ENCODE measurements at regions not wholly inside any gene's neighbourhood (a gene's known extent, or its start where the extent isn't known, plus 50 kb on each side); places are given as distances from the start of the nearest gene placed in this dataset.

DNA sequence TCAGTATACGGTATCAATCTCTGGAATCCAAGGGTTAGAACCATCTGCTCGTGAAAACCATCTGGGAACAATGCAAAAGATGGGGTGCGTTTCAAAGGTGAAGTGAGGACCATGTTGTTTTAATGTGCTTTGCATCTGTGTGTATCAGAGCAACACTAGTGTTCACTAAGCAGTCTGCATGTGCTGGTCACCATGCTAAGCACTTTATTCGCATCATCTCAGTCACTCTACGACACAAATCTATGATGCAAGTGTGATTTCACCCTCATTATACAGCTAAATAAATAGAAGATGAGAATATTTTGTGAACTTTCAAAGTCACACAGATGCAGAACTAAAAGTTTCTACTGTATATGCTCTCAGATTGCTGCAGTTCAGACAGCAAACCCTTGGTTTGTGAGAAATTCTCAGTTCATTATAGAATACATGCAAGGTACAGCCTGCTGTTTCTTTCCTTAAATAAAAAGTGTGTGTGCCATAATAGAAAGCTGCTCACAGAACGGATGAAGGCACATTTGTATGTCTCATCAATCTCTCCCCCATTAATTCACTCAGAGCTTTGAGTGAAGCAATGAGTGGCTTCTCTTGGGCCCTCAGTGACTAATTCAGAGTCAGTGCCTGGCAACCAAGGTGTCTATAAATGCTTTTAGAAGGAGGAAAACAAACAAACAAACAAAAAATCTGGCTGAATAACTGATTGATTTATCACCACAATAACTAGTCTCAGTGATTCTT lies 652.8 kb upstream of the SOX11 start:
- 69 to 72% methylated on average over 6 of the region's 6 CpGs for WGBS, 2 donors

DNA sequence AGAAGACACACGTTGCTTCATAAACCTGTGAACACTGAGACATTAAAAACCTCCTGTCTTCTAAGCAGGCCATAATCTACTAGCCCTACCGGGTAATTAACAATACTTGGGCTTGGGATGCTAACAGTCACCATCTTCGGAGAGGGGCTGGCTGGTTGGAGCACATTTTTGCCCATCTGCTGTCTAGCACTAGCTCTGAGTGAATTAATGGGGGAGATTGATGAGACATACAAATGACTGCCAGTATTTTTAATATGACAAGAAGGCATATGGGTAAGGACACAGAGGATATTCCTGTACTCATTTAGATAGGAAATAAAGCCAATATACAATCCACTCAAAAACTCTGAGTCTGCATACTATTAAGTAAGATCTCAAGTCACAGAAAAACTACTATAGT lies 651.6 kb upstream of the SOX11 start:
- intact Hi-C loops (cut with DNase I; ENCODE audit: low total_unique reads) = no loop called here
- H3K4me3 ChIP-seq (ENCODE audit: low read depth, poor library complexity, severe bottlenecking) = no peak overlapping the region
- WGBS, 2 donors = 84 to 87% methylated on average over 3 of the region's 3 CpGs

More for the DNA sequence above, 652.8 kb upstream of the SOX11 start:
- no peak overlapping the region for H3K4me3 ChIP-seq (ENCODE audit: low read depth, poor library complexity, severe bottlenecking)
- intact Hi-C loops (cut with DNase I; ENCODE audit: low total_unique reads) = no loop called here
- DNase-seq (ENCODE audit: low spot score in 2 of 2) = no peak
- TF ChIP-seq POLR2A (IDR thresholded peaks at IDR 0.05) (no peak), CTCF (IDR thresholded peaks at IDR 0.05) (no peak)

DNA sequence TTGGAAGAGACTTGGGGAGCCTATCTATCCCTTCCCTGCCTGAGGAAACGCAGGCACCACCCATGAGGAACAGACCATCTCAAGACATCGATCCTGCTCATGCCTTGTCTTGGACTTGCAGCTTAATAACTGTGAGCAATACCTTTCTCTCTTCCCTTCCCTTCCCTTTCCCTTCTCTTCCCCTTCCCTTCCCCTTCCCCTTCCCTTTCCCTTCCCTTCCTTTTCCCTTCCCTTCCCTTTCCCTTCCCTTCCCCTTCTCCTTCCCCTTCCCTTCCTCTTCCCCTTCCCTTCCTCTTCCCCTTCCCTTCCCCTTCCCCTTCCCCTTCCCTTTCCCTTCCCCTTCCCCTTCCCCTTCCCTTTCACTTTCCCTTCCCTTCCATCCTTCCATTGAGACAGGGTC lies 650.7 kb upstream of the SOX11 start:
- WGBS, 2 donors = 84 to 85% methylated on average over 2 of the region's 2 CpGs
- no peak for TF ChIP-seq POLR2A (IDR thresholded peaks at IDR 0.05)
- TF ChIP-seq CTCF (IDR thresholded peaks at IDR 0.05) = no peak
- intact Hi-C loops (cut with DNase I; ENCODE audit: low total_unique reads) = no loop called here
- H3K4me3 ChIP-seq (ENCODE audit: low read depth, poor library complexity, severe bottlenecking) = no peak overlapping the region
- no peak for DNase-seq (ENCODE audit: low spot score in 2 of 2)

More for the DNA sequence above, 651.6 kb upstream of the SOX11 start:
- no peak for TF ChIP-seq CTCF (IDR thresholded peaks at IDR 0.05)
- no peak for TF ChIP-seq POLR2A (IDR thresholded peaks at IDR 0.05)
- DNase-seq (ENCODE audit: low spot score in 2 of 2) = no peak

GRCh38 chr2:5042666-5043440 lies 649.3 kb upstream of the SOX11 start:
- 63 to 64% methylated on average over 4 of the region's 4 CpGs for WGBS, 2 donors
- H3K4me3 ChIP-seq (ENCODE audit: low read depth, poor library complexity, severe bottlenecking) = no peak overlapping the region
- TF ChIP-seq CTCF (IDR thresholded peaks at IDR 0.05) (no peak), POLR2A (IDR thresholded peaks at IDR 0.05) (no peak)
- intact Hi-C loops (cut with DNase I; ENCODE audit: low total_unique reads) = no loop called here
- DNase-seq (ENCODE audit: low spot score in 2 of 2) = no peak

DNA sequence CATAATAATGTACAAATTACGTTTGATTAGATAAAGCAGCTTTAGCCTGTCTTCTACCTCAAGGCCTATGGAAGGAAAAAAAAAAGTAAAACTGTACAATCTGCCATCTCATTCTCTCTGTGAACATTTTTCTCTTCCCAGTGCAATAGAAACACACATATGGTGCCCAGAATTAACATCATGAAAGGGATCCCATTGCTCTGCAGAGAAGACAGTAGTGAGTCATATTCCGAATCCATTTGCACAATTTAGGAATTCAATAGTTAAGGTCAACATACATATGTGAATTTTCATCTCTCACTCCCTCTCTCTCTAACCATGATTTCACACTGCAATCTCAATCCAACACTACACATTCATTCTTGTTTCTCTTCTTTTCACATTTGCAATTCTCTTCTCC lies 640.9 kb upstream of the SOX11 start:
- TF ChIP-seq CTCF (IDR thresholded peaks at IDR 0.05) (no peak), POLR2A (IDR thresholded peaks at IDR 0.05) (no peak)
- intact Hi-C loops (cut with DNase I; ENCODE audit: low total_unique reads) = no loop called here
- DNase-seq (ENCODE audit: low spot score in 2 of 2) = no peak
- WGBS, 2 donors = 54 to 65% methylated on average over 2 of the region's 2 CpGs
- no peak overlapping the region for H3K4me3 ChIP-seq (ENCODE audit: low read depth, poor library complexity, severe bottlenecking)

Data from lower leg skin (tissue), 4 donors.